ENCODE measurements at regions not wholly inside any gene's neighbourhood (a gene's known extent, or its start where the extent isn't known, plus 50 kb on each side); places are given as distances from the start of the nearest gene placed in this dataset.
"Not testable (repeated sequence)": the region's sequence is repeated elsewhere in the genome, so short reads cannot be mapped to it uniquely, and the experiment has no call there.

DNA sequence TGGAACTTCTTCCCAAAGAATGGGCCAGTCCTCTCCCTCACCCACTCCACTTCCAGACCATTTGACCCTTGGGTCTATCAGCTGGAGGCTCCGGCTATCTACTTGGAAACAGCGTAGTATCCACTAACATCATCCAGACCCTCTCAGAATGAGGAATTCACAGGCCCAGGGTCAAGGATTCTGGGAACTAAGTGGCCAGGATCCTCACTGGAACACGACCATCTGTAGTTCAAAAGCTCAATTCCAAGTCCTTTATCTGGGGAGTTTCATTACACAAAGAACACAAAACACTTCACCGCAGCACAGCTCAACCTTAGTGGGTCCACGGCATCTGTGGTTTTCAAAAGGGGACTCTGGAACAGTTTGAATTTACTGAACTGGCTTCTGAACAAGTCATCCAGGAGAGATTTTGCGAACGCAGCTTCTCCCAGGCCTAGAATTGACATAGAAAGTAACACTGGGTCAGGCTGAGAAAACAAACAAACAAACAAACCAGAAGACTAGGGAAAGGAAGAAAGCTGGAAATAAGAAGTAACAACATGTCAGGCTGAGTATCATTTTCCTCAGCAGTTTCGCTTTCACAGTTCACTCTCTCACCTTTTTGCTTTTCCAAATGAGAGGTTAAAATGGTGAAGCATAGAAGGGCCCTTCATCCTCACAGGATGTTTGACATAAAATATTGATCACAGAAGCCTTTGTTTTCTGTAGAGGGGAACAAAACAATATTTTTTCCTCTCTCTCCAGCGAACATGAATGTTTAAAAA, 57.6 kb upstream of the USP6NL start:
- no peak for DNase-seq (ENCODE audit: low read depth in 4 of 4, low spot score in 2 of 4)

DNA sequence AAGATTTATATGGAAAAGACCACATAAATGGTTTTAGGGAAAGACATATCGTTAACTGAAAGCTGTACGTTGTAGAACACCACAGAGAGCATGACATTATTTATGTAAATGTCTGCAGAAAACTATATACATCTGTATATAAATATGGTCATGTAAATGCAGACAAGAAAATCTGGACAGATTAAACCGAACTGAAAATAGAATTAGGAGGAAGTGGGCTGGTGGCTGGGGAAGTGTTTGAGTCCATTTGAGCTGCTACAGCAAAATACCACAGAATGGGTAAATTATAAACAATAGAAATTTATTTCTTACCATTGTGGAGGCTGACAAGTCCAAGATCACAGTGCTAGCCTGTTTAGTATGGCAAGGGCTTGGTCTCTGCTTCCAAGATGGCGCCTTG, 56.3 kb upstream of the USP6NL start:
- DNase-seq (ENCODE audit: low read depth in 4 of 4, low spot score in 2 of 4), result no peak

DNA sequence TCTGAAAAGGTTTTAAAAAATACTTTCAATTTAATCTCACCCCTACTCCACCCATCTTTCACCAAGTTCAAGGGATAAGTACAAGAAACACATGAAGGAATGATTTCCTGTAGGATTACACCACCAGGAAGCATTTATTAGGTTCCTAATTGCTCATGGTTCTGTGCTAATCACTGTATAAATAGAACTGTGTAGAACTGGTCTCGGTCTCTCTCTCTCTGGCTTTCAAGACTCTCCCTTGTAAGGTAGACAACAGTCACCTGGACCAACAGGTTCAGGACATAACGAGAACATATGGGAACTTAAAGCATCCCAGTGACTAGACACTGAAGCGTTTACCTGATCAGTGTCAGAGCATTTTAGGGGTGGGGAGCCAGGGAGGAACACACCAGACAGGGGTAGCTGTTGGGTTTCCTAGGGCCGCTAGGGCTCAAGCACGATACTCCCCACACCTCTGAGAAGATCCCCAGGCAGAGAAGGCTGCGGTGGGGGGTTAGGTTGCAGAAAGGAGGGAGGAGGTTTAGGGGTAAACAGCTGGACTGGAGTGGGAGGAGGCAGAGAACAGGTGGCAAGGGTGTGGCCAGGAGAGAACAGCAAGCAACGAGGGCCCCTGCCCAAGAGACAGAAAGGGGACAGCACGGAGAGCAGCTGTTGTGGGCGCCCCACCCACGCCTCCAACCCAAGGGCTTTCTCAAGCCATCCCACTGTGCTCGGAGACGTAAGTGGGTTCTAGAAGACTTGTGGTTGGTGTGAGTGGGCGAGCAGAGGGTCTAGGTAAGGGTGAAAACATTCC, 52.5 kb upstream of the USP6NL start:
- no peak for DNase-seq (ENCODE audit: low read depth in 4 of 4, low spot score in 2 of 4)

DNA sequence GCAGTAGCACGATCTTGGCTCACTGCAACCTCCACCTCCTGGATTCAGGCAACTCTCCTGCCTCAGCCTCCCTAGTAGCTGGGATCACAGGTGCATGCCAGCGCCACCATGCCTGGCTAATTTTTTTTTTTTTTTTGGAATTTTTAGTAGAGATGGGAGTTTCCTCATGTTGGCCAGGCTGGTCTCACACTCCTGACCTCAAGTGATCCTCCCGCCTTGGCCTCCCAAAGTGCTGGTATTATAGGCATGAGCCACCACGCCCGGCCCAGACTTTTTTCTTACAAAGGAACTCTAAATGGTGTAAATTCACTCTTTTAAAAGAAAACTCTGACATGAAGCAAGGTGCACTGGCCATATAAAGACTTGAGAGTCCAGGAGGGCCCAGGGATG, 51.7 kb upstream of the USP6NL start:
- DNase-seq (ENCODE audit: low read depth in 4 of 4, low spot score in 2 of 4), result not testable (repeated sequence)

DNA sequence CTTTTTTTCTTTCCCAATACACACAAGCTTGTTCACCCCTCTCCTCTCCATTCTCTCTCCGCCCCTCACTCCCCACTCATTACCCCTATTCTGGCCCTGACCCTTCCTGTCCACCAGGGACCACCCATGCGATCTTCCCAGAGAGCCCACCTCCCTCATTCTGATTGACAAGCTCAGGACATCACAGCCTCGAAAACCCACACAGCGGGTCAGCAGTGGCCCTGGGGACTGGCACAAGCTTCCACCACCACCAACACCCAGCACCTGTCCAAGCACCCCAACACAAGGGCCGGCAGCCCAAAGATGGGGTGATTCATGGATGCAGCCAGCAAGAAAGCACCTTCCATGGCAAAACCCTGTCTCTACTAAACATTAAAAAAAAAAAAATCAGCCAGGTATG, 50.0 kb upstream of the USP6NL start:
- no peak for DNase-seq (ENCODE audit: low read depth in 4 of 4, low spot score in 2 of 4)

Data from left renal cortex interstitium (tissue), 4 donors.